ENCODE measurements at regions not wholly inside any gene's neighbourhood (a gene's known extent, or its start where the extent isn't known, plus 50 kb on each side); places are given as distances from the start of the nearest gene placed in this dataset.

DNA sequence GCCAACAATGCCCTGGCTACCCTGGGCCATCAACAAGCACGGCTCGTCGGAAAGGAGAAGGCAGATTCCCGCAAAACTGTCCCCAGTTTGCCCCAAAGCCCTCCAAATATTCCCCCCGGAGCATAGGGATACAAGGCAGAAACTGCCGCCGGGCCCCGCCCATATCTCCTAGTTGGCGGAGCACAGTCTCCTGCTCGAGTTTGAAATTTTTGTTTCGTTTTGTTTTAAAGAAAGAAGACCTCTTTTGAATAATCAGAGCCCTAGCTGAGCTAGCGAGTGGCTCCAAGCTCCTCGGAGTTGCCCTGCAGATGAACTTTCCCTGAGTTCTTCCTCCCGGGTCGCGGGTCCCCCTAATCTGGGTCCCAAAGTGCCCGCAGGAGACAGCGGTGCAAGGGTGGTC, 138.1 kb upstream of the ZIC3 start:
- TF ChIP-seq CTCF (IDR thresholded peaks at IDR 0.05): no peak
- TF ChIP-seq ZFX (IDR thresholded peaks at IDR 0.05; ENCODE audit: borderline replicate concordance): no peak
